HG02970 (cell line): ENCODE measurements at regions not wholly inside any gene's neighbourhood (a gene's known extent, or its start where the extent isn't known, plus 50 kb on each side); places are given as distances from the start of the nearest gene placed in this dataset.

Source experiments
- ATAC-seq: cut with Tn5 transposase; IDR thresholded peaks from one replicate; pipeline ENCODE4 v1.9.1; 2021; ENCODE audit warnings: mild to moderate bottlenecking, moderate library complexity, moderate number of reproducible peaks; ENCODE audit not compliant: unreplicated experiment, low FRiP score

DNA sequence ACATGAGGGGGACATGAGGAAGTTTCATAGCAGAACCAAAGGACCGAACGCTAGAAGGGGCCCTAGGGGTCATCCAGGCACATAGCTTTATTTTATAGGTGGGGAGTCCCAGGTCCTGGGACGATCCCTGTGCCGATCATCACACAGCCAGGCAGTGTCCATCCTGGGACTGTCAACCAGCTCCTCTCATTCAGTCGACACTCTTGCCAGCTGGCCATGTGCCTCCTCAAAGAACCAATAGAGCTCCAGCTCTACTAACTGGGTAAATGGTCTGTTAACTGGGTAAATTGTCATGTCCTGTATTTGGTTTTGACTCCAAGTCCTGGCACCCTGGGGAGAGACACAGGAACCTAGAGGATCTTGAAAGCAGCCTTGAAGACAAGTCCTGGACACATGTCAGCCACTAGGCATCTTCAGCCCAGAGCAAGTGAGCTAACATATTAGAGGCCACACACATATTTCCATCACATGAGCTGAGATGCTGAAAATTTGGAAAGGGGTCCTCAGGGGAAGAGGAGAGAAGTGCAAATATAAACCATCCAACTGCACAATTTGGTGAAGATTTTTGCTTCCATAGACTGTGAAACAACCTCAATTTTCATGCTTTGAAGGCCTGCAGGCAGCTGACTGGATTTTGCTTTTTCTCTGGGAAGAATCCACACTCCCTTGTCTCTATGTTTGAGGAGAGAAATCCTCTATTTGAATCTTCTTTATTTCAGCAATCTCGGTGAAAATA lies 361.1 kb upstream of the SLC14A2 start:
- ATAC-seq: no peak

DNA sequence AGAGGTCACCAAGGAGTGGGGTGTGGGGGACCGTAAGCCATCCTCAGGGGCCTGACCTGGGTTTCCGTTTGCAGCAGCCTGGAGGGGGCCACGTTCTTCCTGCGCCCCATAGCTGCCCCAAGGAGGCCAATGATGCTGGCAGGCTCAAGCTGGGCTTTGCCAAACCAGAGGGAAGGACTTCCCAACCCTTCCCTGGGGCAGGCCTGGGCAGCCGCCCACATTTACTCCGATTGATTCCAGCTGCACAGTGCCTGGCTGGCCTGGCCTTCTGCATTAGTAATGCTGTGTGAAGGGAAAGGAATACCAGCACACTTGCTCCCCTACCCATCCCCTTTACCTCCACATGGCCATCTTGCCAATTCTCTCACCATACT lies 360.6 kb upstream of the SLC14A2 start:
- no peak for ATAC-seq

DNA sequence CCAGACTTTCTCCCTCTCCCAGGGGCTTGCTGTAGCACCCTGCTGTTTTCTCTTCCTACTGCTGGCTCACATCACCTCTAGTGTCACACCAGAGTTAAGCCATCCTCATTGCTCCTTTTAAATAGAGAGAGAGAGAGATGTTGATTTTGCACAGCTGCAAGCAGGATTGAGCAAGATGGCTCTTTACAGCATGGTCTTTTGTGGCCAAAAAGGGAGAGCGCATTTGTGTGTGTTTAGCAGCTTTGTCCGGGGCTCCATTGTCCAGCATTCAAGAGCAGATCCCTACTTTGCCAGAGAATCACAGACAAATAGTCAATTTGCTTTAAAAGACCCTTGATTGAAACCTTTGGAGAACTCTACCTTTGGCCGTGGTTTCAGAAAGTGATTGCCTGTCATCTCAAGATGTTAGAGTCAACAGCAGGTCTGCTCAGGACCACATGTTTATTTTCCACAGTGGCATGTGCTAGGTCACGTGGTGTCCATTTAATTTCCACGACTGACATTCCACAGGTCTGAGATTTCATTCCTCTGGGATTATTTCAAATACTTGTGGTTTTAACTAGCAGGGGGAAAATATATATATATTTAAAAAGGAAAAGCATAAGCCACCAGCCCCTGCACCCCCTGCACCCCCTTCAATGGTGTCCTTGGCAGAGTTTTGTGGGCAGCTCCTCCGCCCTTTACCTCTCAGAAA lies 359.9 kb upstream of the SLC14A2 start:
- no peak for ATAC-seq

DNA sequence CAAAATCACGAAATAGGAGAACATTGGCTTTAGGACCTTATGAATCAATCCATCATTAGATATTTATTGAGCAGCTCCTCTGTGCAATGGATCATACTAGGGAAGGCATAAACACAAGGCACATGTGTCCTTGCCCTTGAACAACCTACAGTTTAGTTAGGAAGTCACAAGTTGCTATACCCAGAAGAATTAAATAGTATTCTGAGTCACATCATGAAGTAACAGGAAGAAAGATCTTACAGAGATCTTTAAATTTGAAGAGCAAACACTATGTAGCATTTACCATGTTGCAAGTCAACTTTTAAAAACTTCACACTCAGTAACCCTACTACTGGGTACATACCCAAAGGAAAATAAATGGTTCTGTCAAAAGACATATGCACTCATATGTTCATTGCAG lies 355.2 kb upstream of the SLC14A2 start:
- ATAC-seq: no peak

DNA sequence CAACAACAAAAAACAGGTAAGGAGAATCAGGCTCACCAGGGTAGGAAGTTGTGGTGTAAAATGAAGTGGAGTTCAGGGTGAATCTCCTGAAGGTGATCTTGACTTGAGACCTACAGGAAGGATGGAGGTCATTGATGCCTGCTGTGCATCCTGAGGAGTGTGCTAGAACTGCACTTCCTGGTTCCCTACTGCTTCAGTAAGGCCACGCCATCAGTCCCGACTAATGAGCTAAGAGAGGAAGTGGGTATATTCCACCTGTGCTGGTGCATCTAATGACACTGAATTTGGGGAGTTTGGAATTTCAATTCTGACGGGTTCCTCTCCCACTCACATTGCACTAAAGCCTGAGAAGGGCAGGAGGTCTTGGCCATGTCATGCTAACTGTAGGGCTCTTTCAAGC lies 349.3 kb upstream of the SLC14A2 start:
- ATAC-seq: no peak

DNA sequence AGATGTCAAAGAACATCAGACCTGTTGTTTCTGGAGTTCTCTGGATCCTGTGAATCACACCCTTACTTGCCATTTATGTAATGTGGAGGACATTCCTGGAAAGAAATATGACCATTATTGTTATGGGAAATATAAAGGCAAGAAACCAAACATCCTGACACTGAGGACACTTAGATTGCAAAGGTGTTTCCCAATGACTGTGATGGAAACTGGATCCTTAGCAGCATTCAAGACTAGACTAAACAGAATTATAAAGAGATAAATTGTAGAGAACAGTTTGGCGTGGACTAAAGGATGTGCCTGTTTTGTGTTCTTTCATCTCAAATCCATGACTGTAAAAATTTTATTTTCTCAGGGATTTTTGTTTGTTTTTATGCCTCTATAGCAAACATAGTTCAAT lies 347.7 kb upstream of the SLC14A2 start:
- no peak for ATAC-seq

DNA sequence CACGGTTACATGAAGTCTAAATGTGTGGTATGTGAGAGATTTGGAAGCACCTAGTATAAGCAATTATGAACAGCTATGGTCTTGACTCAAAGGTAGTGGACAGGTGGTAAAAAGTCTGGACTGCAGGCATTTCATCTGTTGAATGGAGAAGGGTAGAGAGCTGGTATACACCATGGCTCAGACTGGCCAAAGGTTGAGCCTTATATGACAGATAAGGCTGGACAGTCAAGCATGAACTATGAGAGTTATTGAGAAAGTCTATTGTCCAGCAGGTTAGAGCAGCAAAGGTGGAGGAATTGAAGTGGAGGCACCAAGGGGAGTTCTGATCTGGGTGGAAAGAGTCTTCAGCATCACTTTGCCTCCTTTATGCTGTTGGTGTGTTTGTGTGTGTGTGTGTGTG lies 346.7 kb upstream of the SLC14A2 start:
- ATAC-seq: no peak

DNA sequence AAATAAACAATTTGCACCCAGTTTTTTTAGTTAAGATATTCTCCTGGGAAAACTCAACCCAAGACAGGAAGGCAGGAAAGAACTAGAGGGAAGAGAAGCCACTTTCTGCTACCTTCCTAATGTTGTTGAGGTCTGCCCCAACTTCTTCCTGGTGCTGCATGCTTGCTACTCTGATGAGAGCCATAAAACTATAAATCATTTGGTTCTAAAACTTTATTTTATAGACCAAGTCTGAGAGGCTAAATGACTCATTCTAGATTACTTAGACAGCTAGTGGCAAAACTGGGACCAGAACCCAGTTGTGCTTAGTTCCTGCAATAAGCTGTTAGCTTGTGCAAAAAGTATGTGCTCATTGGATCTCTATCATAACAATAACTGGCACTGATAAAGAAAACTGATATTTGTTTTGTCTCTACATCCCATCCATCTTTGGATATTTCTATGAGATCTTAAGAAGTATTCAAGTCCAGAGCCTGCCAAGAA lies 344.9 kb upstream of the SLC14A2 start:
- no peak for ATAC-seq

DNA sequence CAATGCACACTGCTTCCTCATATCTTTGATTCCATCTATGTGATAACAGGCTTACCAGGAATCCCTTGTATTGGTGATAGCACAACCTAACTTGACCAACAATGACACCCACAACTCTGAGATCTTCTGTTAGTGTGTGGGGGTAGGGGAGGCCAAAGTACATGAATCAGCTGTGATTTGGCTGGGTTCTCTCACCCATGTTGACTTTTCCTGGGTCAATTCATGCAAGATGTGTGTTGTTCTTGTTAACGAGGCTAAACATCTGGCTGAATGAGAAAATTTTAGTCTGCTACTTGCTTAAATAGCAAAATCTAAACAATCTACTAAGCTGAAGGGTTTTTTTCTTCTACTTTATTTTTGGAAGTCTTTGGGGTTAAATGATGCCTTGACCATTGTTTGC lies 341.2 kb upstream of the SLC14A2 start:
- ATAC-seq: no peak

DNA sequence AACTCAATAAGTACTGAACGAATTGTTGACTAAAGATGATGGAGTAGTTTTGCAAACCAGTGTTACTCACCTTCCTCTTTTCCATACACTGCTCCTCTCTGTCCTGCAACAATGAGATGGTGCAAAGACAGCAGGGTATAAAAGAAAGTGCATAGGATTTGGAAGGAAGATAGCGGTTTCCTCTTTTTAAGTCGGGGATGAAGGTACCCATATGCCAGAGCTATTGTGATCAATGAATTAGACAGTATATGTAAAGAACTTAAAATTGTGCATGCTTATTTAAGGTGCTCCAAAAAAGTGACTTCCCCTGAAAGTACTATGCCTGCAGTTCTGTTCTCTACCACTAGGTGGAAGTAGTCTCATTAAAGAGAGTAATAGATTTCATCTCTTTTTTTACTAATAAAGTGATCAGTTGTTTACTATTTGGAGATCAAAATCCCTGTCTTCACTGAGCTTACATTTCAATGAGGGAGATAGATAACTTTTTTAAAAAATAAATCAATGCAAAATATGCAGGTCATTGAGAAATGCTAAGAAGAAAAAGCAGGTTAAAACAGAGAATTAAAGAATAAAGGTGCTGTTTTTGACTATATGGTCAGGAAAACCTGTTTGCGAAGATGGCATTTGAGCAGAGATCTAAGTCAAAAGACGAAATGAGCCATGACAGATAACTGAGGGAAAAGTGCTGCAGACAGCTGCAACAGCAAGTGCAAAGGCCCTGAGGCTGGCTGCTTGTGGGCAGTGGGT lies 339.7 kb upstream of the SLC14A2 start:
- ATAC-seq: no peak

DNA sequence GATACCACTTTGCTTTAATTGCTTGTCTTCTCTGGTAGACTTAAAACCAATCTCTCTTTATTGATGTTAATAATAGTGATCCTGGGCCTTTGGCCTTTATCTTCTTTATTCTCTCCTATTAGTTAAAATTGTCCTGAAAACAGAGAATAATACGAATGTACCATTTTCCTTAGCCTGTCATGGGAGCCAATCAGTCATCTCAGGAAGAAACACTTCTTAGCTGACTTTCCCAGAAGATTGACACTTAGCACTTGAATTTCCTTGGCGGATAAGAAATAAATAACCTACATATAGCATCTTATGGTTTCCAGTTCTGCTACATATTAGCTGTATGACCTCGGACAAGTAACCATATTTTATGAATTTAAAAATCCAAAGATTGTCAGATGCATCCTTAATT lies 338.4 kb upstream of the SLC14A2 start:
- ATAC-seq: no peak

DNA sequence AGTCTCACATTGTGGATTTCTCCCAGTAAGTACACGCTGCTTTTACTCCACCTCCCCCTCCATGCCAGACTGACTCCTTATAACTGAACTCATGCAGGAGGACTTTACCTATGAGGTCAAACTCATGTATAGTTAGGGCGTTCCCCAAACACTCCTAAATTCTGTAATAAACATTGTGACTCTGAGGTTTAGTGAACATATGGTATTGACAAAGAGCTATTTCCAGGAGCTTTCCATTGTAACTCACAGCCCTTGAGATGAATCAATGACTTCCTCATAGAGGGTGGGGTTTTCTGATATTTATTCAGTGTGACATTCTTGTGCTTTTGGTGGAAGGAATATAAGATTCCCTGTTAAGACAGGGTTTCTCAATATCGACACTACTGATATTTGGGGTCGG lies 337.4 kb upstream of the SLC14A2 start:
- ATAC-seq: no peak

DNA sequence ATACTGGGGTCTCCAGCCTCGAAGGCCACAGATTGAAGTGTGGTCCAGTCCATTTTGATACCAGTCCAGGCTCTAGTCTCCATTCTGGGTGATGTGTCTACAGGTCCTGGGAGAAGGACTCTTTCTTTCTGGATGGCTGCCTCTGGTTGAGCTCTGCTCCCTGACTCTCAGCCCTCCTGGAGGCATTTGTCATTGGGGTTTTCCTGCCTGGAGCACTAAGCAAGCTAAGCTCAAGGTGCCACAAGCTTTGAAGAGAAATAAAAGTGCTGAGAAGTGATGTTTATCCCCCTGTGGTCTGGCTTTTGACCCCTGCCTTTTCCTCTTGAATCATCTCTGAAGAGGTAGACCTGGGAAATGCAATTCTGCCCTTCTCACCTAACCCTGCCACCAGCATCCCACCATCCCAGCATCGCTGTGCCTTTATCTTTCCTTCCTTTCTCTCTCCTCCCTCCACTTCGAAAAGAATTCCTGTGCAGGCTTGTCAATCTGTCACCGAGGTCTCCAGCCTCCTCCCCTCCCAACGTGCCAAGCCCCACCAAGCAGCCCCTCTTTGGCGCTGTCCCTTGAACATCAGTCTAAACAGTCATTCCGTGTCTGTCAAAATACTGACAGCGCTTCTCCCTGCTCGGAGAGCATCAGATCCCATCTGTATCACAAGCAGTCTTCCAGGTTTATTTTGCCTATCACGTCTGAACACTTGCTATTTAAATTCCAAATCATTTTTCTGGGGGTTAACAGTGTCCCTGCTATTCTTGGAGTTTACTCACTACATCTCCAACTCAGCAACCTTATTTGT lies 334.6 kb upstream of the SLC14A2 start:
- no peak for ATAC-seq

DNA sequence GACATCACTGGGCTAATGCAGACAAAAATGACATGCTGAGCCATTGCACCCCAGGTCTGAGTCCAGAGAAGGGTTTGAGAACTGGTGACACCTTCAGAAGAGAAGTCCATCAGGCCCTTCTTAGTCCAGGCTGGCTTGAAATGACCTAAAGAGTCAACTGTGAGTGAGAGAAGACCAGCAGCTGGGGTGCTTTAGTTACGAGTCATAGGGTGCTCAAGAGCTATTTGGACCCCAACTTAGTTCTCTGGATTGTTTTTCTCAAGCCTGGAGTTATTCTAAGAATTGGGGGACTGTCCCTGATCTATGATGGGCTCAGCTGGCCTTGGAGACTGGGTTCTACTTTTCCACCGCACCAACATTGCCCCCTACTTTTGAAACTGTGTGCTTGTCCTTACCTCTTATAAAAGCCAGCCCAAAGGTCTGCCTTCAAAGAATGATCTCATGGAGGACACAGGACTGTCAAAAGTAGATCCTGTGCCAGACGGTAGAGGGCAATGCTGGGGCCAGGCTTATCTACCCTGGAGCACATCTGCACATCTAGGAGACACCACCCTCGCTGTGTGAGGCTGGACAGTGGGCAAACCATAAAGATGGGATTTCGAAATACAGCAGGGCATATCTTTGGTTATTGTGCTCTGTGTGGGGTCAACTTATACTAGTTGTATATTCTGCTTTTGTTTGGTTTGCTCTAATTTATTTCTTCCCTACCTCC lies 333.0 kb upstream of the SLC14A2 start:
- ATAC-seq: no peak

DNA sequence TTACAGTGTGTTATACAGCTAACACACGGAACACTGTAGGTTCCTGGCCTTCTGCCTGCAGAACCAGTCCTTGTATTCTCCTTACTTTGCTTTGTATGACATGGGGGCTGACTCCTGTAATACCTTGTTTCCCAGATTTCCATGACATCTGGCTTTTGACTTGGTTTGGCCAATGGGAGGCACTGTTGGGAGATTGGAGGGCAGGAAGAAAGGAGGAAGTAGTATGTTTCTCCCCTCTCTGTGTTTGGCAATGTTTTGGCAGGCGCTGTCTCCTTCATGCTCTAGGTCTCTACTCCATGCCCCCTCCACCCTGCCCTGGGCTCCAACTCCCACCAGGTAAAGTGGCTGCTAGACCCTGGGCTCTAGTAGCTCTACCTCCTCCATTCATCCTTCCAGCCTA lies 331.1 kb upstream of the SLC14A2 start:
- no peak for ATAC-seq

DNA sequence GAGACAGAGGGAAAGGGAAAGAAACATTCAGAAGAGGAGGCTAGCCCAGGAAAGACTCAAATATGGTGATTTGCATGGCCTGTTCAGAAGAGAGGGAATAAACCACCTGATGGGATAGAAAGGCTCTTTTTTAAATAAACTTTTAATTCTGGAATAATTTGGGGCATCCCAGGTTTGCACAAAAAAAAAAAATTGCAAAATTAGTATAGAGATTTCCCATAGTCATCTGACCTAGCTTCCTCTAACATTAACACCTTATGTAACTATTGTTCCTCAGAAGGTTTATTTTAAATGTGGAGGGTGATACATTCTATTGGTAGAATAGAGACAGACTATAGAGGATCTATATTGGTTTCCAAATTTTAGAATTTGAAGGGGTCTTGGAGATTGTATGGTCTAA lies 330.4 kb upstream of the SLC14A2 start:
- ATAC-seq: no peak

DNA sequence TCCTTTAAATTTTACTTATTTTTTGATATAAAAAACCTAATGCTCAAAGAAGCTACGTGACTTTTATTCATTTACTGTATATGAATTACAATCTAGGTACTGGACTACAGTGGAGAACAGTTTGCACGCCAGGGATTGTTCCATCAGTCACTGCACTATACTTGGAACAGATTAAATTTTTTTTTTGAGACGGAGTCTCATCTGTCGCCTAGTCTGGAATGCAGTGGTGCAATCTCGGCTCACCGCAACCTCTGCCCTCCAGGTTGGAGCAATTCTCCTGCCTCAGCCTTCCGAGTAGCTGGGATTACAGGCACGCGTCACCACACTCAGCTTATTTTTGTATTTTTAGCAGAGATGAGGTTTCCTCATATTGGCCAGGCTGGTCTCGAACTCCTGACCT lies 330.0 kb upstream of the SLC14A2 start:
- ATAC-seq: no peak

DNA sequence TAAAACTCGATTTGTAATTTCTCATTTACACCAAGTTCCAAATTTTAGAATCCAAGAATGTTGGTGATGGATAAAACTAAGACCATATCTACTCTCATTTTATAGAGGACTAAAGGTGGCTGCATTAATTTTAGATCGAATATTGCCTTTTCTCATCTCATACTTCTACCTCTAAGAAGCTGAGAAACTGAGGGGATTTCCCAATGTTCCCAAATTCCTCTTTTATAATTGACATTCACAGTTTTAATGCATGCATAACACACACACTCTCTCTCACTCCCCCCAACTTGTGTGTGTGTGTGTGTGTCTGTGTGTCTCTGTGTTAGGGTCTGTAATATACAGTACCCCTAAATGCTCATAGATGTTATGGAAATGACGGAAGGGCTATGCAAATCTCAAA lies 328.8 kb upstream of the SLC14A2 start:
- ATAC-seq: no peak

DNA sequence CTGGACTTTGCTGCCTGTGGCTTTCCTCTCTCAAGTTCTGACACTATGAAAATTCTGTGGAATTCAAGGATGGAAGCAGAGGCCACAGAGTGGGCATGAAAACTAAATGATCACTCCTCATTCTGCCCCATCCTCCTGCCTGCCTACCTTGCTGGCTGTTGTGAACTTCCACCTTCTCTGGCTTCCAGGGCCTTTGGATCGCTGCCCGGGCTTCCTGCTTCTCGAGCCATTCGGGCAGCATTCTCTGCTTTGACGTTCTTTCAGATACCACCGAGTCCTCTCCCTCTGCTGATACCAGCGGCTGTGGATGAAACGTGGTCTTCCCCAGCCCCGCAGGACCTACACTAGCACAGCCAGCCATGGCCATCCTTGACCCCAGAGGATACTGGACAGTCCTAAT lies 327.7 kb upstream of the SLC14A2 start:
- no peak for ATAC-seq

DNA sequence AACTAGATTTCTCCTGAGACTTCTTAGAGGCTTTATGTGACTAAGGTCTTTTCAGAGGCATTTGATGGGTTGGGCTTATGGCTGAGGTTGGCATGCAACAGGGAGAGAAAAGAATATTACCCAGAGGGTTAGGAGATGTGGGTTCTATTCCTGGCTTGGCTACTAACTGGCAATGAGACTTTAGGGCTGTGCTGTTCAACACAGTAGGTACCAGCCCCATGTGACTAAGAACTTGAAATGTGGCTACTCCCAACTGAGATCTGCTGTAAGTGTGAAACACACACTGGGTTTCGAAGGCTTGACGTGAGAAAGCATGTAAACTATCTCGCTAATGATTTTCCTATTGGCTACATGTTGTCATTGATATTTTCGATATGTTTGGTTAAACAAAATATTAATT lies 324.9 kb upstream of the SLC14A2 start:
- no peak for ATAC-seq
